ENCODE measurements at regions not wholly inside any gene's neighbourhood (a gene's known extent, or its start where the extent isn't known, plus 50 kb on each side); places are given as distances from the start of the nearest gene placed in this dataset.
A peak's percentile ranks its signal among the peaks of the same experiment; 100 is the strongest.

DNA sequence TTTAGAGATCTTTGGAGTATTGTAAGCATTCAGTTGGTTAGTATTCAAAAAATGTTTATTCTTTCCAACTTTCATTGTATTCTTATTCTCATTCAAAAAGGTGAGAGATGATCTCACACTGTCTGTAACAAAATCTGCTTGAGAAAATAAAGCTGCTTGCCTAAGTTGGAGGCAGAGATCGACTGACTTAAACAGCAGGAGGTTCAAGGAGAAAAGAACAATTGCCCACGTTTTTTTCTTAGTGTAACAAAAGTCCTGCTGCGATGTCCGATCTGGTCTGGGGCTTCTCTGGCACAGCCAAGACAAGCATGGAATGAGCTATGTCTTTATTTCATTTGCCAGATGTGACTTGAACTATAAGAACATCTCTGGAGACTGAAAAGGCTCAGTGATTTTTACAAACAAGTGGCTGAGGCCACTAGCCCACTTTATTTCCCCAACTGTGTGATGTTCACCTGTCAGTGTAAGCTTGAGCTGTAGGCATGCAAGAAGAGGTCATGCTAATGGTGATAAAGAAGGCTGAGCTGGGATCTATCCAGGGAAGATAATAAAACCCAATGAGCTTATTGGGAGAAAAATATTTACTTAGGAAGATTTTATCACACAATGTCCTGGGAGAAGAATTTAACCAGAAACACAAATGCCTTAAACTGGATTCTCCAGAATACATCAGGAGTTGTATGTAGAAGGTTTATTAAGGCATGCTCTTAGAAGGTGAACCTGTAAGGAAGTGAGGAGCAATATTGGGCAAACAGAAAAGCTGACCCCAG is 580.1 kb upstream of the BTBD3 start:
- Mint-ChIP-seq H3K27ac (peak overlapping the region; percentile 47), H3K4me3 (no peak overlapping the region), H3K27me3 (ENCODE audit: insufficient read depth, low read depth) (peaks cover 2% of the 10 kb centered on the region), H3K9me3 (no peaks in the 10 kb centered on the region), H3K36me3 (no peaks in the 10 kb centered on the region), H3K4me1 (peaks cover 35% of the 10 kb centered on the region)
- H3K79me2 ChIP-seq (ENCODE audit: low read depth) = no peaks in the 10 kb centered on the region
- H2AFZ ChIP-seq (replicated peaks) = no peak overlapping the region
- H4K20me1 ChIP-seq (ENCODE audit: low read depth) = no peaks in the 10 kb centered on the region
- H3K9me3 ChIP-seq (ENCODE audit: low read depth) = no peaks in the 10 kb centered on the region
- no peaks in the 10 kb centered on the region for H3F3A ChIP-seq (ENCODE audit: low read depth)
- H3K27me3 ChIP-seq = no peaks in the 10 kb centered on the region
- TF ChIP-seq EZH2phosphoT487 (IDR thresholded peaks at IDR 0.05) = no peak
- TF ChIP-seq, protein P1, sequence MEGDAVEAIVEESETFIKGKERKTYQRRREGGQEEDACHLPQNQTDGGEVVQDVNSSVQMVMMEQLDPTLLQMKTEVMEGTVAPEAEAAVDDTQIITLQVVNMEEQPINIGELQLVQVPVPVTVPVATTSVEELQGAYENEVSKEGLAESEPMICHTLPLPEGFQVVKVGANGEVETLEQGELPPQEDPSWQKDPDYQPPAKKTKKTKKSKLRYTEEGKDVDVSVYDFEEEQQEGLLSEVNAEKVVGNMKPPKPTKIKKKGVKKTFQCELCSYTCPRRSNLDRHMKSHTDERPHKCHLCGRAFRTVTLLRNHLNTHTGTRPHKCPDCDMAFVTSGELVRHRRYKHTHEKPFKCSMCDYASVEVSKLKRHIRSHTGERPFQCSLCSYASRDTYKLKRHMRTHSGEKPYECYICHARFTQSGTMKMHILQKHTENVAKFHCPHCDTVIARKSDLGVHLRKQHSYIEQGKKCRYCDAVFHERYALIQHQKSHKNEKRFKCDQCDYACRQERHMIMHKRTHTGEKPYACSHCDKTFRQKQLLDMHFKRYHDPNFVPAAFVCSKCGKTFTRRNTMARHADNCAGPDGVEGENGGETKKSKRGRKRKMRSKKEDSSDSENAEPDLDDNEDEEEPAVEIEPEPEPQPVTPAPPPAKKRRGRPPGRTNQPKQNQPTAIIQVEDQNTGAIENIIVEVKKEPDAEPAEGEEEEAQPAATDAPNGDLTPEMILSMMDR (IDR thresholded peaks at IDR 0.05) = no peak
- TF ChIP-seq EZH2 (IDR thresholded peaks at IDR 0.05) = no peak
- no peak overlapping the region for H3K9ac ChIP-seq
- no peaks in the 10 kb centered on the region for H3K36me3 ChIP-seq
- H3K4me3 ChIP-seq = no peak overlapping the region
- peak; percentile 13 for DNase-seq (ENCODE audit: low spot score)
- H3K4me1 ChIP-seq = peaks cover 46% of the 10 kb centered on the region
- H3K27ac ChIP-seq = no peak overlapping the region
- peak overlapping the region; percentile 1 for H3K4me2 ChIP-seq

DNA sequence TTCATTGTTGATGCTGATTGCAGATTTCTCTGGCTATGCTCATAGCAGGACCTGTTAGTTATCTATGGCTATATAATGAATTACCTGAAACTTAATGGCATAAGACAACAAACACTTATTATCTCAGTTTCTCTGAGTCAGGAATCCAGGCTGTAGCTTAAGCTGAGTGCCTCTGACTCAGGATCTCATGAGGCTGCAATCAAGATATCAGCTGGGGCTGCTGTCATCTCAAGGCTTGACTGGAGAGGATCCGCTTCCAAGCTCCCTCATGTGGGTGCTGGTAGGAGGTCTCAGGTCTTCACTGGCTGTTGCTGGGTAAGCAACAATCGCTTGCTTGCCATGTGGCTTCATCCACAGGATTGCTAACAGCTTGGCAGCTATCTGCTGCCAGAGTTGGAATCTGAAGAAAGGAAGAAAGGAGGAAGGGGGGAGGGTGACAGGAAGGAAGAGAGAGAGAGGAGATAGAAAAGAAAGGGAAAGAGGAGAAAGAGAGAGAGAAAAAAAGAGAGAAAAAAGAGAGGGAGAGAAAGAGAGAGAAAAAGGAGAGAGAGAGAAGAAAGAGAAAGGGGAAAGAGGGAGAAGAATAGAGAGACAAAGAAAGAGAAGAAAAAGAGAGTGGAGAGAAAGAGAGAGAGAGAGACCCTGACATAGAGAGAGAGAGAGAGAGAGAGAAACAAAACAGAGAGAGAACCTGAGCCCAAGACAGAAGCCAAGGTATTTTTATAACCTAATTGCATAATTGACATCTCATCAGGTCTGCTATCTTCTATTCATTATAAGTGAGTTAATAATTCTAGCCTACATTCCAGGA is 579.0 kb upstream of the BTBD3 start:
- no peaks in the 10 kb centered on the region for H3K79me2 ChIP-seq (ENCODE audit: low read depth)
- H3K9me3 ChIP-seq (ENCODE audit: low read depth) = no peaks in the 10 kb centered on the region
- Mint-ChIP-seq H3K27ac (no peak overlapping the region), H3K4me3 (no peak overlapping the region), H3K4me1 (peaks cover 34% of the 10 kb centered on the region), H3K36me3 (no peaks in the 10 kb centered on the region), H3K27me3 (ENCODE audit: insufficient read depth, low read depth) (peaks cover 2% of the 10 kb centered on the region), H3K9me3 (no peaks in the 10 kb centered on the region)
- TF ChIP-seq EZH2phosphoT487 (IDR thresholded peaks at IDR 0.05) (no peak), EZH2 (IDR thresholded peaks at IDR 0.05) (no peak)
- TF ChIP-seq, protein P1 (IDR thresholded peaks at IDR 0.05) = no peak
- H2AFZ ChIP-seq (replicated peaks) = no peak overlapping the region
- no peak overlapping the region for H3K4me2 ChIP-seq
- no peak overlapping the region for H3K27ac ChIP-seq
- H3K4me1 ChIP-seq = peaks cover 40% of the 10 kb centered on the region
- H4K20me1 ChIP-seq (ENCODE audit: low read depth) = no peaks in the 10 kb centered on the region
- H3K9ac ChIP-seq = no peak overlapping the region
- no peak for DNase-seq (ENCODE audit: low spot score)
- H3K27me3 ChIP-seq = no peaks in the 10 kb centered on the region
- H3K36me3 ChIP-seq = no peaks in the 10 kb centered on the region
- no peaks in the 10 kb centered on the region for H3F3A ChIP-seq (ENCODE audit: low read depth)
- no peak overlapping the region for H3K4me3 ChIP-seq

GRCh38 chr20:11344939-11345338 is 572.8 kb upstream of the BTBD3 start:
- Histone ChIP-seq H3K79me2 (ENCODE audit: low read depth) (no peaks in the 10 kb centered on the region), H3K4me1 (no peaks in the 10 kb centered on the region), H3K36me3 (no peaks in the 10 kb centered on the region), H3K27ac (no peak overlapping the region), H3K4me3 (no peak overlapping the region), H3K4me2 (no peak overlapping the region), H4K20me1 (ENCODE audit: low read depth) (no peaks in the 10 kb centered on the region), H2AFZ (replicated peaks) (no peak overlapping the region), H3F3A (ENCODE audit: low read depth) (no peaks in the 10 kb centered on the region), H3K9ac (no peak overlapping the region), H3K27me3 (no peaks in the 10 kb centered on the region), H3K9me3 (ENCODE audit: low read depth) (no peaks in the 10 kb centered on the region)
- Mint-ChIP-seq H3K9me3 (peaks cover 24% of the 10 kb centered on the region), H3K27ac (no peak overlapping the region), H3K4me3 (no peak overlapping the region), H3K27me3 (ENCODE audit: insufficient read depth, low read depth) (peaks cover 3% of the 10 kb centered on the region), H3K4me1 (peaks cover 10% of the 10 kb centered on the region), H3K36me3 (peaks cover 5% of the 10 kb centered on the region)
- no peak for DNase-seq (ENCODE audit: low spot score)
- TF ChIP-seq, protein P1 (IDR thresholded peaks at IDR 0.05) = no peak
- no peak for TF ChIP-seq EZH2phosphoT487 (IDR thresholded peaks at IDR 0.05)
- no peak for TF ChIP-seq EZH2 (IDR thresholded peaks at IDR 0.05)
